ENCODE measurements at regions not wholly inside any gene's neighbourhood (a gene's known extent, or its start where the extent isn't known, plus 50 kb on each side); places are given as distances from the start of the nearest gene placed in this dataset.
"Not testable (repeated sequence)": the region's sequence is repeated elsewhere in the genome, so short reads cannot be mapped to it uniquely, and the experiment has no call there.

DNA sequence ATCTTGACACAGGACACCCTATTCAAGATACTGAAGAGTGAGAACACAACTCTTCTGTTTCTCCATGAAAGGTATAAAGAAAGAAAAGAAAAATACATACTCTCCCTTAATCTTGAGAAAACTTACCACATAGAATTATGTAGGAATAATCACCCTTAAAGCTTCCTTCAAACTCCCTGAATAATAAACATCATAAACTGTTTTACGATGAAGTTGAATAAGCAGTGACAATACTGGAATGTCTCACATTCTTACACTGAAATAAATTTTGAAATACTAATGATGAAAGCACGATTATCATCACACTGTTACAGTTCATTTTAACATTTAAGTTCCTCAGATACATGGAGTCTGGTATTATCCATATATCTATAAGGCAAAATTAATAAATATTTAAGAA lies 306.2 kb downstream of the IPMK start:
- FAIRE-seq (no peak), DNase-seq (ENCODE audit: low spot score) (no peak)

DNA sequence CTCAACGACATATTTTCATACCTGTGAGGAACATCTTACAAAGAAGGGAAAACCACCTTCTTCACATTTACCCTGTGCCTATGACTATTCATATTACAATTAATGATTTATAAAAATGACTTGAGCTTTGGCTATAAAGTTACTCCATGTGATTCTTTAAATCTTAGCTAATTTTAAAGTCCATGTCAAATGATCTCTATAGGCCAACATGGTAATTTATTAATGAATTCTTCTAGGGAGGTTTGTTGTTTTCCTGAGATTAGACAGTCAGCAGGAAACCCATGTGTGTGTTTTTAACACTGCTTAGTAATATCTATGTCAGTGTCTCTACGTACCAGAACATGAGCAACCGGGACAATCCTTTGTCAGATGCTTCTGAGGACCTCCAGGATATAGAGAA lies 307.3 kb downstream of the IPMK start:
- no peak for FAIRE-seq

DNA sequence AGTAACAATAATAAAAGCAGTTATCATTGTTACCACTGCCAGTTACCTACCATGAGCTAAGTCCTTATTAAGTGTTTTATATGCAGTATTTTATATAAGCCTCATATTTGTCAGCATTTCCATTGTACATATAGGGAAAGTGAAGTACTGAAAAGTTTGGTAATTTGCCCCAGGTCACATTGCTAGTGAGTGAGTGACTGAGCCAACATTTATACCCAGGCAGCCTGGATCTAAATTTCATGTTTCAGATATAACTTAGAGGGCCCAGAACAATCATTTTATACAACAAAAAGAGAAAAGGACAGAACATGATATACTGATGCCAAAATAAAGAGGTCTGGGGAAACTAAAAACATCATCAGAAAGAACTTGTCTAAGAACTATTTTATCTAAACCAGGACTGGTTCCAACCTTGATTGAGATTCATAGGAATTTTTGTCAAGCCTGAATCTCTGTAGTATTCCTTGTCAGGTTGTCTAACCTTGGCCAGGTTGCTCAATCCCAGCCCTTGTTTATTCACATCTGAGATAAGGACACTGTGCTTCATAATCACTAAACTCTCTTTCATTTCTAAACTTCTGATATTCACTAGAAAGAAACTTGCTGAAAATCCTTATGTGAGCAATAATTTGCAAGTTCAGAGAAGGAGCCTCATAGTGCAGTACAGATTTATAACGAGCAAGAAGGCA lies 308.2 kb downstream of the IPMK start:
- no peak for FAIRE-seq

More for the DNA sequence above, 307.3 kb downstream of the IPMK start:
- DNase-seq (ENCODE audit: low spot score): no peak

GRCh38 chr10:57955076-57955475 lies 312.6 kb downstream of the IPMK start:
- no peak for FAIRE-seq
- DNase-seq (ENCODE audit: low spot score): no peak

More for the DNA sequence above, 308.2 kb downstream of the IPMK start:
- DNase-seq (ENCODE audit: low spot score): no peak

DNA sequence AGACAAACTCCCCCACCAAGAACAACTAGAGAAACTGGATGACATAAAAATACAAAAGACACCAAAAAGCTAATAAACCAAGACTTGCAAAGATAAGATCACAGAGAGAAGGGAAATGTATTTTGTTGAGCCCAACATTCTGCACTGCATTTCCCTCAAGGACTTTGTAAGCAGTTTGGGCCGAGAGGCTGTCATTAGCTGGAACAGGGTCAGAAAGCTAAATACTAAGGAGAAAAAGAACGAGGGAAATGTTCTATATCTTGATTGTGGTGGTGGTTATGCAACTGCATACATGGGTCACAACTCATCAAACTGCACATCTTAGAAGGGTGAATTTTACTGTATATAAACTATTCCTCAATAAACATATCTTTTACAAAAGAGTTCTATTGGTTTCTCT lies 315.0 kb downstream of the IPMK start:
- FAIRE-seq: no peak
- no peak for DNase-seq (ENCODE audit: low spot score)

DNA sequence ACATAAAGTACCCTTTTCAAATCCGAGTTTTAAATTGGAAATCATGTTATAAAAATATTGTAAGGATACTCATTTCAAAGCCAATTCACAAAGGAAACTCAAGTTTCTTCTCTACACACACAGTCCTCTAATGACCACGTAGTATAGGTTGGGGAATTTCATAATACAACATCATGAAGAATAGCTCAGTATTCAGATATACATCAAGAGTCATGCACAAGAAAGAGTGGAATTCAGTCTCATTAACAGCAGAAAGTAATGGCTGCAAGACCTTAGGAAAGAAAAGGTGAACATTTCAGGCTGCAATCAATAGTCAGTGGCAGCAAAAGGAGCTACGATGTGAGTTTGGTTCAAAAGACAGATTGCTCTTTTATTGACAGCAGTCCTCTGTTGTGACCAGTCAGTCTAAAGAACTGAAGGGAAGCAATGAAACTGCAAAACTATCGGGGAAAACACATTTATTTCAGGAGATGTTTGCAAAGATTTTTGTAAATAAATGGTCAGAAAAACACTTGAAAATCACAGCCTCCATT lies 317.2 kb downstream of the IPMK start:
- no peak for FAIRE-seq
- DNase-seq (ENCODE audit: low spot score): no peak

DNA sequence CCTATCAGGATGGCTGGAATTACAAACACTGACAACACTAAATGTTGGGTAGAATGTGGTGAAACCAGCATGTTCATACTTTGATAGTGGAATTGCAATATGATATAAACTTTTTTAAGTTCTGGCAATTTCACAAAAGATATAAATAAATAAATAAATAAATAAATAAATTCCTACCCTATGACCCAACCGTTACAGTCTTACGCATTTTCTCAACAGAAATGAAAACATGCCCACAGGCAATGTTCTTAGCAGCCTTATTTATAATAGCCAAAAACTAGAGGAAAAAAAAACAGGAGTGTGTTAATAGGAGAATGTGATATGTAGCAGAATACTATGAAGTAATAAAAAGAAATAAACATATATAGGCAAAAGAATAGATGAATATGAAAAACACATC lies 318.9 kb downstream of the IPMK start:
- no peak for DNase-seq (ENCODE audit: low spot score)
- no peak for FAIRE-seq

GRCh38 chr10:57946833-57947232 lies 320.9 kb downstream of the IPMK start:
- no peak for DNase-seq (ENCODE audit: low spot score)
- no peak for FAIRE-seq

DNA sequence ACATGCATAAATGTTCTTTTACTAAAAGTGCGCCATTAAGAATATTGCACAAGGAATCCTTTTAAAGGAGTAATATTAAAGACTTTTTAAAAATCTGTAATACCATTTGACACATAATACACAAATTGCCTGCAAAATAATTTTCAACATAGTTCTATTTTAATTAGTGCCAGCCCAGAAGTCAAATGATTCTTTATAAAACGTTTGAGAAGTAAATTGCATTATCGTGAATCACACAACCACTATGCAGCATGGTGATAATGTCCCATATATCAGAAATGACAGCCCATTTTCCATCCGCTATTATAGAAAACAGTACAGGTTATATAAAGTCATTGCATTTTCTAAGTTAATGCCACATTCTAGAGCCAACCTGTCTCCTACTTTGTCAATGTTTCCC lies 324.0 kb downstream of the IPMK start:
- FAIRE-seq (no peak), DNase-seq (ENCODE audit: low spot score) (no peak)

DNA sequence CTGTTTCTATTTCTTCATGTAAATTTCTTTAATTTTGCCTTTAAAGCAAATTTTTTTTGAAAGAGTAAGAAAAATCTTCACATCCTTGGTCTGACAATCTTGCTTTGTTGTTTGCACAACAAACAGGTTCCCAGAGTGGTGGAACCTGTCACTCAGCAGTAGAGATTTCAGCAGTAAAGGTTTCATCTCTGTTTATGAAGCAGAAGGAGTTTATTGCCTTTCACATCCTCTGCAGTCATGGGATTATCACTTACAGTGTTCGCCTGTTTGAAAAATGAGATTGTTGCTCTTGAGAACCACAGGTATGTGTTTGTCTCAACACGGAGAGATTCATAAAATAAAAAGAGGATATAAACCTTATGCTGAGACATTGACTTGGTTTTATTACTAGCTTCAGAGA lies 342.6 kb downstream of the IPMK start:
- no peak for DNase-seq (ENCODE audit: low spot score)
- FAIRE-seq: no peak

DNA sequence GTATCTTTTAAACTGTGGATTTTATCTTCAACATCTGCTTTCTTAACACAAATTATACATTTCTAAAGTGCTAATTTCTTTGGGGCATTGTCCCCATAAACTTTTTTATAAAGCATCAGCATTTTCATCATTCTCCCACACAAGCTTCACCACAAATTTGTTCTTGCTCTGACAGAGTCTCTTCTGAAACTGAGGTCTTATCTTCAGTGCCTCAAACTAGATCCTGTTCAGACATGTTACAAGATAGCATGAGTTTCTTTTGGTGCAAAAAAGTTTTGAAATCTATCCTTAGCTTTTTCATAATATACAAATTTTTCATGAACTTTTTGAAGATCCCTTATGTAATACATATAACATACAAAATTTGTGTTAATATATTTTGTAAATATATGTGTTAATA lies 346.6 kb downstream of the IPMK start:
- DNase-seq (ENCODE audit: low spot score): no peak
- FAIRE-seq: peak; percentile 36

DNA sequence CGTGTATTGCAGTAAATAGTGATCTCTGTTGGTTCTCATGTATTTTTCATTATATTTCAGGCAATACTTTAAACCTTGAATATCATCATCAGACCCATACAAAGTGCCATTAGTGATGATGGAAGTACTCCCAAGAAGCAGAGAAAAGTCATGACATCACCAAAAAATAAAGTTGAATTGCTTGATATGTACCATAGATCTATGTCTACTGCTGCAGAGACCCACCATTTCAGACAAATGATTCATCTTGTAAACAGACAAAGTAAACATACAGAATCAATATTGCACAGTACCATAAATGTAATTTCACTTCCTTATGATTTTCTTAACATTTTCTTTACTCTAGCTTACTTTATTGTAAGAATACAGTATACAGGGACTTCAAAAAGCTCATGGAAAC lies 347.8 kb downstream of the IPMK start:
- DNase-seq (ENCODE audit: low spot score): no peak
- no peak for FAIRE-seq

- no peak for DNase-seq (ENCODE audit: low spot score)
- FAIRE-seq: no peak
Measured at GRCh38 chr10:57917019-57917418, 350.7 kb downstream of the IPMK start.

DNA sequence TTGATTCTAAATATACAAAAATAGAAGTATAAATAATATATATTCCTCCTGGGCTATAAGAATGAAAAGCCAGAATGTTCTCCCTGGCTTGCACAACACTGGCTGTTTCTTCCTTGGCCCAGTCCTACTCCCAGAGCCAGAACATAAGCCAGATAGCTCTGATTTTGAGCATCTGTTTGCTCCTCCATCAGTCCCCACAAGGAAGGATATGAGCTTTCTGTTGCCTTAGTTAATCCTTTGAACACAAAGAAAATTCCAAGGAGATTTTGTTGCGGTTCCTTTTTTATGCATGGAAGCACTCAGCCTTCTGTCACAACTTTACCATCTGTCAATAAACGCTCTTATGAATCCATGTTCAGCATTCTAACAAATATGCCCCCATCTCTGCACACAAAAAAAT lies 361.8 kb downstream of the IPMK start:
- no peak for DNase-seq (ENCODE audit: low spot score)
- FAIRE-seq: no peak

DNA sequence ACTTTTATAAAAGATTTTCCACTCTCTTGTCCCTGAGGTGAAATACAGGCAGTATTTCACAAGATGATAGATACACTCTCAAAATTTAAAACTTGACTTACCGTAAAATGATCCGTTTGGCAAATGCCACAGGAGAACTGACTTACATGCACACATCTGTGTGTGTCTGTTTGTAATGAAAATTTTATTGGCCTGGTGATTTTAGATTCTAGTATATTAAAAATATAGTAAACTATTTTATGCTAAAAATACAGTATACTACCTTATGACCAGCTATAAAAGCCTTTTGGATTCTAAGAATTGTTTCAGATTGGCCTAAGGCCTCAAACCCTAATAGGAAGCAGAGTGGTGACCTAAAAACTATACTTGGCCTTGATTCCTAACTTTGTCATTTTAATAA lies 362.7 kb downstream of the IPMK start:
- no peak for FAIRE-seq

DNA sequence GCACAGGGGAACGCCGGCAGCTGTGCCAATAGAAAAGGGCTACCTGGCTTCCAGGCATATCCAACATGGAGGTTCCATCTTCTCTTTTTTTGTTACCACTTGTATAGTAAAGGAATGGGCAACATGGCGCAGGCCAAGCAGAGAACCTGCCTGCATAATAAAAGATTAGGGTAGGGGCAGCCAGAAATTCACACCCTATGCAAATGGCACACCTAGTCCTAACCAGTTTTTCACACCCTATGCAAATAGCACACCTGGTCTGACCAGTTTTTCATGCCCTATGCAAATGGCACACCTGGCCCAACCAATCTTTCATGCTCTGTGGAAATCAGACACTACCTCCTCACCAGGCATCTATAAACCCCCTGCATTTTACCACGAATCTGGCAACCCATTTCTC lies 369.5 kb downstream of the IPMK start:
- DNase-seq (ENCODE audit: low spot score) (no peak), FAIRE-seq (no peak)

More for the DNA sequence above, 362.7 kb downstream of the IPMK start:
- no peak for DNase-seq (ENCODE audit: low spot score)

- FAIRE-seq (no peak), DNase-seq (ENCODE audit: low spot score) (no peak)
Measured at GRCh38 chr10:57897611-57898010, 370.1 kb downstream of the IPMK start.

DNA sequence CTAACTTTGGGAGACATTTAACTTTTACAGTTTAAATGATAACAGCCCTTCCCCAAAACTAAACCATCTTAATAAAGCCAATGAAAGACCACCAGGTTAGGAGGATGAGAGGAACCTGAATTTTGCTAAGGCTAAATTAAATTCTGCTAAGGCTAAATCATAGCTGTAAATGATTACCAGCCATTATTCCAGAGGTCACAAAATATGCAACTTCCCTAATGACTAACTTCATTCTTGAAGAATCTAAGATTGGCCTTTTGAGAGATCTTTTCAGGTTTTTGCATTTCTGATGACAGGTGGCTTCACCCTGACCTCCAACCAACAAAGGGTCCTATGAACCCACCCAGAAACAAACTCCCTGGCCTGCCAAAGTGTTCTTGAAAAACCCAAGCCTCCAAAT lies 373.3 kb downstream of the IPMK start:
- FAIRE-seq: no peak
- no peak for DNase-seq (ENCODE audit: low spot score)

GRCh38 chr10:57891201-57892006 lies 376.3 kb downstream of the IPMK start:
- FAIRE-seq: no peak
- no peak for DNase-seq (ENCODE audit: low spot score)

- DNase-seq (ENCODE audit: low spot score) (no peak), FAIRE-seq (no peak)
Measured at GRCh38 chr10:57890691-57891090, 377.0 kb downstream of the IPMK start.

DNA sequence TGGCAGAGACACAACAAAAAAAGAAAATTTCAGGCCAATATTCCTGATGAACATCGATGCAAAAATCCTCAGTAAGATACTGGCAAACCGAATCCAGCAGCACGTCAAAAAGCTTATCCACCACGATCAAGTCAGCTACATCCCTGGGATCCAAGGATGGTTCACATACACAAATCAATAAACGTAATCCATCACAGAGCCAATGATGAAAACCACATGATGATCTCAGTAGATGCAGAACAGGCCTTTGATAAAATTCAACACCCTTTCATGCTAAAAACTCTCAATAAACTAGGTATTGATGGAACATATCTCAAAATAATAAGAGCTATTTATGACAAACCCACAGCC lies 382.1 kb downstream of the IPMK start:
- not testable (repeated sequence) for FAIRE-seq; DNase-seq (ENCODE audit: low spot score)

- DNase-seq (ENCODE audit: low spot score): no peak
- peak; percentile 22 for FAIRE-seq
Measured at GRCh38 chr10:57884965-57885617, 382.6 kb downstream of the IPMK start.
